GM12878 (cell line): ENCODE measurements at regions not wholly inside any gene's neighbourhood (a gene's known extent, or its start where the extent isn't known, plus 50 kb on each side); places are given as distances from the start of the nearest gene placed in this dataset.

Experiments
- BHLHE40 ChIP-seq, 2 experiments: fragments of 450-650 bp in 1 of 2; IDR thresholded peaks; 2 replicates each; pipeline ENCODE4 v1.6.1; 2011 to 2017; ENCODE audit warnings: low read depth in 2 of 2, borderline replicate concordance in 1 of 2, improper control_type of control experiment in 1 of 2, low read length in 1 of 2, mild to moderate bottlenecking in 1 of 2
- CHD1 ChIP-seq: IDR thresholded peaks from 2 replicates; pipeline ENCODE4 v1.6.1; 2012; ENCODE audit warnings: low read depth, low read length, improper control_type of control experiment
- CHD2 ChIP-seq: IDR thresholded peaks from 2 replicates; pipeline ENCODE4 v1.6.1; 2011; ENCODE audit warnings: low read depth, low read length, improper control_type of control experiment, borderline replicate concordance
- EZH2 ChIP-seq: IDR thresholded peaks from 2 replicates; pipeline ENCODE4 v1.6.1; 2012; ENCODE audit warnings: low read depth, mild to moderate bottlenecking, control low read depth, inconsistent platforms, low read length, borderline replicate concordance; ENCODE audit not compliant: control insufficient read depth
- KAT2A ChIP-seq: conservative IDR thresholded peaks from 2 replicates; pipeline ENCODE4 v1.6.1; 2011; ENCODE audit warnings: low read depth, low read length; ENCODE audit not compliant: control insufficient read depth
- NR2C1 ChIP-seq: fragments of 450-650 bp; IDR thresholded peaks from 2 replicates; pipeline ENCODE4 v1.6.1; 2017; ENCODE audit warnings: antibody characterized with exemption, mild to moderate bottlenecking, moderate library complexity
- RCOR1 ChIP-seq: conservative IDR thresholded peaks from 2 replicates; pipeline ENCODE4 v1.6.1; 2012; ENCODE audit warnings: low read depth, low read length, improper control_type of control experiment
- TF ChIP-seq, protein P1 (sequence below), 3 experiments: IDR thresholded peaks in 2 of 3; conservative IDR thresholded peaks in 1 of 3; 2 replicates each; pipeline ENCODE4 v1.5.1; 2011; ENCODE audit warnings: low read depth in 3 of 3, low read length in 3 of 3, mild to moderate bottlenecking in 3 of 3, control low read depth in 2 of 3, moderate library complexity in 2 of 3, inconsistent platforms in 1 of 3, mixed read lengths in 1 of 3; ENCODE audit not compliant: control insufficient read depth in 2 of 3, insufficient read depth in 1 of 3; ENCODE audit errors: extremely low read depth in 1 of 3
- TF ChIP-seq, protein P2 (sequence below): fragments of 150-350 bp; IDR thresholded peaks from 2 replicates; pipeline ENCODE4 v1.6.1; 2016; ENCODE audit warnings: low read depth, low read length

DNA sequence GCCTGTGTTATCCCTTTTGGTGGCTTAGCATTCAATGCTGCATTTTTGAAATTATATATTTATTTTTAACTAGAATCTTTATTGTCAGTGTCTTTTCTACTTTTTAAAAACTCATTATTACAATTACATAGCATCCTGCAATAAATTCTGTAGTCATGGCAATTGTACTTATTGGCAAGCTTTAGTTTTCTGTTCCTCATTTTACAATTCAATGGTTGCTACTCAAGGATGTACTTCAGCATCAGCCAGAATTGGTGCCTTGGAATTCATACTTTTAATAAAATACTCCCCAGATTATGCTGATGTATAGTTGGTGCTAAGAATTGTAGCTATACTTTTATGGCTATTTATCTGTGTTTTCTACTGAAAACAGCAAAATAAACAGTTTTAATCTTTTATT is 1756.8 kb upstream of the SEL1L start:
- TF ChIP-seq, protein P1, sequence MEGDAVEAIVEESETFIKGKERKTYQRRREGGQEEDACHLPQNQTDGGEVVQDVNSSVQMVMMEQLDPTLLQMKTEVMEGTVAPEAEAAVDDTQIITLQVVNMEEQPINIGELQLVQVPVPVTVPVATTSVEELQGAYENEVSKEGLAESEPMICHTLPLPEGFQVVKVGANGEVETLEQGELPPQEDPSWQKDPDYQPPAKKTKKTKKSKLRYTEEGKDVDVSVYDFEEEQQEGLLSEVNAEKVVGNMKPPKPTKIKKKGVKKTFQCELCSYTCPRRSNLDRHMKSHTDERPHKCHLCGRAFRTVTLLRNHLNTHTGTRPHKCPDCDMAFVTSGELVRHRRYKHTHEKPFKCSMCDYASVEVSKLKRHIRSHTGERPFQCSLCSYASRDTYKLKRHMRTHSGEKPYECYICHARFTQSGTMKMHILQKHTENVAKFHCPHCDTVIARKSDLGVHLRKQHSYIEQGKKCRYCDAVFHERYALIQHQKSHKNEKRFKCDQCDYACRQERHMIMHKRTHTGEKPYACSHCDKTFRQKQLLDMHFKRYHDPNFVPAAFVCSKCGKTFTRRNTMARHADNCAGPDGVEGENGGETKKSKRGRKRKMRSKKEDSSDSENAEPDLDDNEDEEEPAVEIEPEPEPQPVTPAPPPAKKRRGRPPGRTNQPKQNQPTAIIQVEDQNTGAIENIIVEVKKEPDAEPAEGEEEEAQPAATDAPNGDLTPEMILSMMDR (IDR thresholded peaks at IDR 0.05 in 2 of 3, conservative IDR thresholded peaks at IDR 0.05 in 1 of 3; ENCODE audit: control insufficient read depth in 2 of 3, extremely low read depth in 1 of 3, insufficient read depth in 1 of 3, low read depth in 3 of 3, low read length in 3 of 3), result no peak
- TF ChIP-seq BHLHE40 (IDR thresholded peaks at IDR 0.05; ENCODE audit: borderline replicate concordance in 1 of 2, low read depth in 2 of 2, low read length in 1 of 2), result no peak
- TF ChIP-seq RCOR1, result no peak
- no peak for TF ChIP-seq CHD2
- TF ChIP-seq CHD1, result no peak
- no peak for TF ChIP-seq EZH2
- no peak for TF ChIP-seq KAT2A
- TF ChIP-seq NR2C1, result no peak
- TF ChIP-seq, protein P2, sequence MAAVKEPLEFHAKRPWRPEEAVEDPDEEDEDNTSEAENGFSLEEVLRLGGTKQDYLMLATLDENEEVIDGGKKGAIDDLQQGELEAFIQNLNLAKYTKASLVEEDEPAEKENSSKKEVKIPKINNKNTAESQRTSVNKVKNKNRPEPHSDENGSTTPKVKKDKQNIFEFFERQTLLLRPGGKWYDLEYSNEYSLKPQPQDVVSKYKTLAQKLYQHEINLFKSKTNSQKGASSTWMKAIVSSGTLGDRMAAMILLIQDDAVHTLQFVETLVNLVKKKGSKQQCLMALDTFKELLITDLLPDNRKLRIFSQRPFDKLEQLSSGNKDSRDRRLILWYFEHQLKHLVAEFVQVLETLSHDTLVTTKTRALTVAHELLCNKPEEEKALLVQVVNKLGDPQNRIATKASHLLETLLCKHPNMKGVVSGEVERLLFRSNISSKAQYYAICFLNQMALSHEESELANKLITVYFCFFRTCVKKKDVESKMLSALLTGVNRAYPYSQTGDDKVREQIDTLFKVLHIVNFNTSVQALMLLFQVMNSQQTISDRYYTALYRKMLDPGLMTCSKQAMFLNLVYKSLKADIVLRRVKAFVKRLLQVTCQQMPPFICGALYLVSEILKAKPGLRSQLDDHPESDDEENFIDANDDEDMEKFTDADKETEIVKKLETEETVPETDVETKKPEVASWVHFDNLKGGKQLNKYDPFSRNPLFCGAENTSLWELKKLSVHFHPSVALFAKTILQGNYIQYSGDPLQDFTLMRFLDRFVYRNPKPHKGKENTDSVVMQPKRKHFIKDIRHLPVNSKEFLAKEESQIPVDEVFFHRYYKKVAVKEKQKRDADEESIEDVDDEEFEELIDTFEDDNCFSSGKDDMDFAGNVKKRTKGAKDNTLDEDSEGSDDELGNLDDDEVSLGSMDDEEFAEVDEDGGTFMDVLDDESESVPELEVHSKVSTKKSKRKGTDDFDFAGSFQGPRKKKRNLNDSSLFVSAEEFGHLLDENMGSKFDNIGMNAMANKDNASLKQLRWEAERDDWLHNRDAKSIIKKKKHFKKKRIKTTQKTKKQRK, result no peak
